Mesendoderm (in vitro differentiated cells): ENCODE measurements at regions not wholly inside any gene's neighbourhood (a gene's known extent, or its start where the extent isn't known, plus 50 kb on each side); places are given as distances from the start of the nearest gene placed in this dataset.
A peak's percentile ranks its signal among the peaks of the same experiment; 100 is the strongest.

Experiments used
- DNase-seq: peaks from one replicate; pipeline ENCODE4 v3.0.0; 2013
- H2AK5ac ChIP-seq: 2 replicates; pipeline ENCODE4 v1.6.1; 2013; ENCODE audit warnings: low read length, inconsistent platforms
- H2BK120ac ChIP-seq: 2 replicates; pipeline ENCODE4 v1.6.1; 2013; ENCODE audit warnings: low read depth, mild to moderate bottlenecking, low read length, moderate library complexity, mixed read lengths
- H2BK15ac ChIP-seq: replicated peaks from 2 replicates; pipeline ENCODE4 v1.6.1; 2013; ENCODE audit warnings: low read depth, mild to moderate bottlenecking, moderate library complexity
- H2BK5ac ChIP-seq: 2 replicates; pipeline ENCODE4 v1.6.1; 2013; ENCODE audit warnings: low read length, inconsistent platforms
- H3K18ac ChIP-seq: 2 replicates; pipeline ENCODE4 v1.6.1; 2013; ENCODE audit warnings: mild to moderate bottlenecking, low read length, mixed read lengths
- H3K23ac ChIP-seq: one replicate; pipeline ENCODE4 v1.6.1; 2013; ENCODE audit warnings: low read length
- H3K27ac ChIP-seq: 2 replicates; pipeline ENCODE4 v1.5.1; 2013; ENCODE audit warnings: low read depth, mild to moderate bottlenecking, inconsistent platforms, low read length, moderate library complexity
- H3K27me3 ChIP-seq: 2 replicates; pipeline ENCODE4 v1.6.1; 2013; ENCODE audit warnings: low read length, control low read depth, mild to moderate bottlenecking, inconsistent platforms; ENCODE audit not compliant: insufficient read depth, poor library complexity
- H3K36me3 ChIP-seq: 2 replicates; pipeline ENCODE4 v1.6.1; 2013; ENCODE audit warnings: low read length, inconsistent platforms; ENCODE audit not compliant: control insufficient read depth, insufficient read depth
- H3K4ac ChIP-seq: one replicate; pipeline ENCODE4 v1.6.1; 2013; ENCODE audit warnings: low read depth, mild to moderate bottlenecking, low read length, moderate library complexity
- H3K4me1 ChIP-seq: 2 replicates; pipeline ENCODE4 v1.6.1; 2013; ENCODE audit warnings: low read depth, low read length, inconsistent platforms; ENCODE audit not compliant: control insufficient read depth
- H3K4me2 ChIP-seq: 2 replicates; pipeline ENCODE4 v1.6.1; 2013; ENCODE audit warnings: low read length
- H3K4me3 ChIP-seq: 2 replicates; pipeline ENCODE4 v1.5.1; 2013; ENCODE audit warnings: mild to moderate bottlenecking, low read length
- H3K56ac ChIP-seq: one replicate; pipeline ENCODE4 v1.6.1; 2013; ENCODE audit warnings: low read length
- H3K79me1 ChIP-seq: 2 replicates; pipeline ENCODE4 v1.6.1; 2013; ENCODE audit warnings: low read length, inconsistent platforms
- H3K79me2 ChIP-seq: 2 replicates; pipeline ENCODE4 v1.6.1; 2013; ENCODE audit warnings: mild to moderate bottlenecking, low read length; ENCODE audit not compliant: control insufficient read depth, insufficient read depth
- H3K9ac ChIP-seq: 2 replicates; pipeline ENCODE4 v1.6.1; 2013; ENCODE audit warnings: low read length, inconsistent platforms
- H4K5ac ChIP-seq: one replicate; pipeline ENCODE4 v1.6.1; 2013; ENCODE audit warnings: low read length
- H4K8ac ChIP-seq: one replicate; pipeline ENCODE4 v1.6.1; 2013; ENCODE audit warnings: low read depth, mild to moderate bottlenecking, control low read depth, low read length, moderate library complexity
- WGBS: extraction: QIAGEN DNeasy Blood & Tissue Kit; methylation state at CpG from one replicate; pipeline ENCODE4 v1.1.7; 2013; ENCODE audit warnings: low lambda C conversion rate, missing lambda C conversion rate; ENCODE audit not compliant: insufficient coverage; ENCODE audit errors: extremely low coverage; 5-methylcytosine and 5-hydroxymethylcytosine counted together

DNA sequence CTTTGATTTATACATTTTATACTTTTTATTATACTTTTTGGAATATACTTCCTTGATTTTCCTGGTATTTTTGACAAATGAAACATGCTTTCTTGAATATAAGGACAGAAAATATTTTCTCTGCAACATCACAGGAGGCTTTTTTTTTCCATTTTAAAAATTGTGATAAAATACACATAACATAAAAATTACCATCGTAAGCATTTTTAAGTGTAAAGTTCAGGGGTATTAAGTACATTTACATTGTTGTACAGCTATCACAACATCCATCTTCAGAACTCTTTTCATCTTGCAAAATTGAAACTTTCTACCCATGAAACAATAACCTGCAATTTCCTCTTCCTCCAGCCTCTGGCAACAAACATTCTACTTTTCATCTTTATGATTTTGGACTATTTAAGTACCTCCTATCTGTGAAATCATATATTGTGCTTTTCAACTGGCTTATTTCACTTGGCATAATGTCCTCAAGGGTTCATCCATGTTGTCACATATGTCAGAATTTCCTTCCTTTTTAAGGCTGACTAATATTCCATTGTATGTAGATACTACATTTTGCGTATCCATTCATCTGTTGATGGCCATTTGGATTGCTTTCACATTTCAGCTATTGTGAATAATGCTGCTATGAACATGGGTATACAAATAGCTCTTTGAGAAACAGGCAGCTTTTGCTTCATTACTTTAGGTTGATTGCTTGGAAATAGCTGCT lies 412.6 kb downstream of the RAPGEF2 start:
- Histone ChIP-seq H4K8ac (no peak overlapping the region), H3K36me3 (no peaks in the 10 kb centered on the region), H2AK5ac (no peak overlapping the region), H3K23ac (no peak overlapping the region), H3K4me3 (no peak overlapping the region), H3K4me1 (no peaks in the 10 kb centered on the region), H3K27ac (no peak overlapping the region), H3K9ac (no peak overlapping the region), H3K18ac (no peak overlapping the region), H3K79me2 (no peaks in the 10 kb centered on the region), H3K79me1 (no peaks in the 10 kb centered on the region), H3K56ac (no peak overlapping the region), H2BK120ac (no peak overlapping the region), H3K4me2 (no peak overlapping the region), H3K4ac (no peak overlapping the region), H2BK15ac (no peak overlapping the region), H4K5ac (no peak overlapping the region), H2BK5ac (no peak overlapping the region), H3K27me3 (no peaks in the 10 kb centered on the region)
- no peak for DNase-seq
- no CpG with 5 or more reads among the region's 2 CpGs for WGBS

GRCh38 chr4:159516556-159517140 lies 413.8 kb downstream of the RAPGEF2 start:
- Histone ChIP-seq H2BK15ac (no peak overlapping the region), H3K79me2 (no peaks in the 10 kb centered on the region), H3K36me3 (no peaks in the 10 kb centered on the region), H3K23ac (no peak overlapping the region), H3K4ac (no peak overlapping the region), H3K4me1 (no peaks in the 10 kb centered on the region), H3K27me3 (no peaks in the 10 kb centered on the region), H4K8ac (no peak overlapping the region), H3K27ac (no peak overlapping the region), H3K18ac (no peak overlapping the region), H4K5ac (no peak overlapping the region), H3K79me1 (no peaks in the 10 kb centered on the region), H2BK5ac (no peak overlapping the region), H3K56ac (peak overlapping the region; percentile 25), H3K9ac (no peak overlapping the region), H2AK5ac (no peak overlapping the region), H3K4me2 (no peak overlapping the region), H3K4me3 (no peak overlapping the region), H2BK120ac (no peak overlapping the region)
- no peak for DNase-seq

- no peaks in the 10 kb centered on the region for H3K27me3 ChIP-seq
- DNase-seq: no peak
- H3K18ac ChIP-seq: no peak overlapping the region
- no peak overlapping the region for H3K9ac ChIP-seq
- no peak overlapping the region for H3K23ac ChIP-seq
- no peak overlapping the region for H3K4ac ChIP-seq
- no peaks in the 10 kb centered on the region for H3K79me1 ChIP-seq
- no peak overlapping the region for H3K27ac ChIP-seq
- no CpG with 5 or more reads among the region's 4 CpGs for WGBS
- H3K4me2 ChIP-seq: no peak overlapping the region
- no peak overlapping the region for H3K56ac ChIP-seq
- no peak overlapping the region for H2BK120ac ChIP-seq
- H2BK15ac ChIP-seq: no peak overlapping the region
- no peak overlapping the region for H3K4me3 ChIP-seq
- no peak overlapping the region for H4K5ac ChIP-seq
- no peak overlapping the region for H2AK5ac ChIP-seq
- no peaks in the 10 kb centered on the region for H3K79me2 ChIP-seq
- no peak overlapping the region for H4K8ac ChIP-seq
- H2BK5ac ChIP-seq: no peak overlapping the region
- no peaks in the 10 kb centered on the region for H3K36me3 ChIP-seq
- no peaks in the 10 kb centered on the region for H3K4me1 ChIP-seq
Observed at GRCh38 chr4:159520074-159520473, 417.2 kb downstream of the RAPGEF2 start.

DNA sequence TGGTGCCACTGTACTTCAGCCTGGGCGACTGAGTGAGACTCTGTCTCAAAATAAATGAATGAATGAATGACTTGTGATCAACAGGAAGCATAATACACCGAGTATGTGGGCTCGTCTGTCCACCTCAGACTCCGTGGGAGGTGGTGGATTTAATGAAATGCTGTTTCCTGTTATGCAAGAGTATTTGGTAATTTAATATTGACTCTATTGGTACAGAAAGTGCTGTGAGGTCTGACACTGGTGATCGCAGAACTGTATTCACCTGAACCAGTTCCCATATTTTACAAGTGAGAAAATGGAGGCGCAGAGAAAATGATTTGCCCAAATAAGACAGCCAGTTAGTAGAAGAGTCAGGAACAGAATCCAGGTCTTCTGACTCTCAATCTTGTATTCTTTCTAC lies 423.3 kb downstream of the RAPGEF2 start:
- Histone ChIP-seq H3K56ac (no peak overlapping the region), H3K23ac (no peak overlapping the region), H3K4ac (no peak overlapping the region), H2BK5ac (no peak overlapping the region), H3K36me3 (no peaks in the 10 kb centered on the region), H4K8ac (no peak overlapping the region), H3K27me3 (no peaks in the 10 kb centered on the region), H2BK15ac (no peak overlapping the region), H3K4me2 (no peak overlapping the region), H3K18ac (no peak overlapping the region), H2BK120ac (no peak overlapping the region), H3K79me1 (no peaks in the 10 kb centered on the region), H3K4me3 (no peak overlapping the region), H2AK5ac (no peak overlapping the region), H3K4me1 (no peaks in the 10 kb centered on the region), H3K9ac (no peak overlapping the region), H3K27ac (no peak overlapping the region), H4K5ac (no peak overlapping the region), H3K79me2 (no peaks in the 10 kb centered on the region)
- WGBS: no CpG with 5 or more reads among the region's 6 CpGs
- DNase-seq: no peak

GRCh38 chr4:159534655-159535054 lies 431.8 kb downstream of the RAPGEF2 start:
- H3K4me1 ChIP-seq: no peaks in the 10 kb centered on the region
- H3K27ac ChIP-seq: no peak overlapping the region
- H4K8ac ChIP-seq: no peak overlapping the region
- no peak overlapping the region for H2BK5ac ChIP-seq
- no peak overlapping the region for H3K9ac ChIP-seq
- H3K4me3 ChIP-seq: no peak overlapping the region
- H2BK120ac ChIP-seq: no peak overlapping the region
- no peak overlapping the region for H2BK15ac ChIP-seq
- H3K4ac ChIP-seq: no peak overlapping the region
- H3K79me2 ChIP-seq: no peaks in the 10 kb centered on the region
- H3K27me3 ChIP-seq: no peaks in the 10 kb centered on the region
- H3K36me3 ChIP-seq: no peaks in the 10 kb centered on the region
- H3K18ac ChIP-seq: no peak overlapping the region
- H3K4me2 ChIP-seq: no peak overlapping the region
- H3K23ac ChIP-seq: no peak overlapping the region
- DNase-seq: no peak
- no peaks in the 10 kb centered on the region for H3K79me1 ChIP-seq
- H2AK5ac ChIP-seq: no peak overlapping the region
- no peak overlapping the region for H3K56ac ChIP-seq
- no peak overlapping the region for H4K5ac ChIP-seq
- WGBS: no CpG with 5 or more reads among the region's 1 CpG

DNA sequence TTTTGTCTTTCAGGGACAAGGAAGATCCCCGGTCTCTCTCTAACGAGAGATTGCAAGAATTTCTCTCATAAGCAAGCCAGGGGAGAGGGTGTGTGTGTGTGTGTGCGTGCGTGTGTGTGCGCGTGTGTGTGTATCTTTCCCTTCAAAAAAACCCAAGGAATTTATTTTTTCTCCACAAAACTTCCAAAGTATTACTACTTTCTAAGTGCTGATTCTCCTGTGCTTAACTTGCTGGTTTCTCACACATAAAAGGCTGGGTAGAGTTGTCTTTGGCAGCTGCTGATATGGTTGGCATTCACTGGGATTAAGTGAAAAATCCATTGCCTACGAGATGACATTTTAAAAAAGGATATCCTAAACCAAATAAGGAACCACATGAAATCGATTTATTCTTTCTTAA lies 435.7 kb downstream of the RAPGEF2 start:
- Histone ChIP-seq H3K27me3 (no peaks in the 10 kb centered on the region), H3K36me3 (no peaks in the 10 kb centered on the region), H3K56ac (no peak overlapping the region), H2AK5ac (no peak overlapping the region), H2BK15ac (no peak overlapping the region), H2BK5ac (no peak overlapping the region), H3K4ac (no peak overlapping the region), H3K27ac (no peak overlapping the region), H3K23ac (no peak overlapping the region), H4K5ac (no peak overlapping the region), H3K18ac (peak overlapping the region; percentile 51), H3K79me1 (no peaks in the 10 kb centered on the region), H3K9ac (no peak overlapping the region), H3K4me2 (no peak overlapping the region), H2BK120ac (no peak overlapping the region), H3K79me2 (no peaks in the 10 kb centered on the region), H3K4me3 (no peak overlapping the region), H4K8ac (no peak overlapping the region), H3K4me1 (no peaks in the 10 kb centered on the region)
- no CpG with 5 or more reads among the region's 8 CpGs for WGBS
- no peak for DNase-seq
